GM06990 (cell line): ENCODE measurements at regions not wholly inside any gene's neighbourhood (a gene's known extent, or its start where the extent isn't known, plus 50 kb on each side); places are given as distances from the start of the nearest gene placed in this dataset.
"Not testable (repeated sequence)": the region's sequence is repeated elsewhere in the genome, so short reads cannot be mapped to it uniquely, and the experiment has no call there.

Experiments
- DNase-seq: peaks from one replicate; pipeline ENCODE4 v3.0.0-alpha.2; 2011; ENCODE audit not compliant: insufficient read length; ENCODE audit errors: extremely low read depth
- H3K27me3 ChIP-seq: replicated peaks from 2 replicates; pipeline ENCODE4 v1.6.0; 2011; ENCODE audit warnings: low read length; ENCODE audit not compliant: control insufficient read depth, insufficient read depth
- H3K36me3 ChIP-seq: 2 replicates; pipeline ENCODE4 v1.5.1; 2011; ENCODE audit warnings: low read length; ENCODE audit not compliant: control insufficient read depth, insufficient read depth
- H3K4me3 ChIP-seq: replicated peaks from 2 replicates; pipeline ENCODE4 v1.5.1; 2011; ENCODE audit warnings: low read depth, mild to moderate bottlenecking, control low read depth, low read length
- CTCF ChIP-seq: IDR thresholded peaks from 2 replicates; pipeline ENCODE4 v1.5.1; 2011; ENCODE audit warnings: low read length, control low read depth, mild to moderate bottlenecking, inconsistent platforms; ENCODE audit not compliant: insufficient read depth, poor library complexity, severe bottlenecking

- H3K36me3 ChIP-seq = no peaks in the 10 kb centered on the region
- DNase-seq = no peak
- TF ChIP-seq CTCF = no peak
These were observed 54.8 kb upstream of the NDUFV2 start for GRCh38 chr18:9047715-9048114.

GRCh38 chr18:9048236-9048635 lies 54.3 kb upstream of the NDUFV2 start:
- no peak for TF ChIP-seq CTCF
- Histone ChIP-seq H3K27me3 (no peaks in the 10 kb centered on the region), H3K36me3 (no peaks in the 10 kb centered on the region), H3K4me3 (no peak overlapping the region)
- no peak for DNase-seq

More at GRCh38 chr18:9047715-9048114, 54.8 kb upstream of the NDUFV2 start:
- Histone ChIP-seq H3K27me3 (no peaks in the 10 kb centered on the region), H3K4me3 (no peak overlapping the region)

- Histone ChIP-seq H3K36me3 (no peaks in the 10 kb centered on the region), H3K4me3 (no peak overlapping the region), H3K27me3 (no peaks in the 10 kb centered on the region)
- no peak for TF ChIP-seq CTCF
- DNase-seq = no peak
These were observed 53.5 kb upstream of the NDUFV2 start for GRCh38 chr18:9048808-9049494.

GRCh38 chr18:9049495-9049809 lies 53.0 kb upstream of the NDUFV2 start:
- no peaks in the 10 kb centered on the region for H3K27me3 ChIP-seq
- H3K36me3 ChIP-seq = no peaks in the 10 kb centered on the region
- H3K4me3 ChIP-seq = no peak overlapping the region
- no peak for DNase-seq
- no peak for TF ChIP-seq CTCF

- H3K36me3 ChIP-seq, H3K27me3 ChIP-seq, DNase-seq, H3K4me3 ChIP-seq: not testable (repeated sequence)
These were observed 51.7 kb upstream of the NDUFV2 start for GRCh38 chr18:9050628-9051284.
